Left ventricle myocardium inferior (tissue), 1 donor: ENCODE measurements at regions not wholly inside any gene's neighbourhood (a gene's known extent, or its start where the extent isn't known, plus 50 kb on each side); places are given as distances from the start of the nearest gene placed in this dataset.

ENCODE experiments used
- DNase-seq: peaks from one replicate; pipeline ENCODE4 v3.0.0-alpha.2; 2020
- H3K27ac ChIP-seq: fragments of 200-600 bp; replicated peaks from 2 replicates; pipeline ENCODE4 v1.8.0; 2021
- H3K27me3 ChIP-seq: fragments of 200-600 bp; 2 replicates; pipeline ENCODE4 v1.8.0; 2021; ENCODE audit warnings: low read depth
- H3K36me3 ChIP-seq: fragments of 200-600 bp; 2 replicates; pipeline ENCODE4 v1.8.0; 2021
- H3K4me1 ChIP-seq: fragments of 200-600 bp; 2 replicates; pipeline ENCODE4 v1.8.0; 2021
- H3K4me3 ChIP-seq: fragments of 200-600 bp; 2 replicates; pipeline ENCODE4 v1.8.0; 2021; ENCODE audit warnings: mild to moderate bottlenecking, moderate library complexity
- H3K9me3 ChIP-seq: fragments of 200-600 bp; replicated peaks from 2 replicates; pipeline ENCODE4 v1.8.0; 2021
- CTCF ChIP-seq: fragments of 200-600 bp; IDR thresholded peaks from 2 replicates; pipeline ENCODE4 v1.8.0; 2021; ENCODE audit warnings: antibody characterized with exemption, mild to moderate bottlenecking, borderline replicate concordance
- intact Hi-C: fragments of 100-400 bp; cut with micrococcal nuclease; formaldehyde crosslinking; loops from one replicate; pipeline ENCODE4 v1.11.0; 2022
- donor health status: DM: no; HTN: yes; CAD: no; lungs with severe emphysema.

- no peak for DNase-seq
These were observed 341.9 kb upstream of the CHRM2 start for GRCh38 chr7:136526408-136527105.

GRCh38 chr7:136523571-136523970, 344.9 kb upstream of the CHRM2 start:
- Histone ChIP-seq H3K4me1 (no peaks in the 10 kb centered on the region), H3K36me3 (no peaks in the 10 kb centered on the region), H3K27ac (no peak overlapping the region), H3K4me3 (no peak overlapping the region), H3K9me3 (no peaks in the 10 kb centered on the region), H3K27me3 (no peaks in the 10 kb centered on the region)
- intact Hi-C loops: no loop called here
- no peak for DNase-seq
- TF ChIP-seq CTCF: no peak

More at GRCh38 chr7:136526408-136527105, 341.9 kb upstream of the CHRM2 start:
- Histone ChIP-seq H3K27me3 (no peaks in the 10 kb centered on the region), H3K9me3 (no peaks in the 10 kb centered on the region), H3K27ac (no peak overlapping the region), H3K36me3 (no peaks in the 10 kb centered on the region), H3K4me1 (no peaks in the 10 kb centered on the region), H3K4me3 (no peak overlapping the region)
- TF ChIP-seq CTCF: no peak
- intact Hi-C loops: no loop called here

GRCh38 chr7:136517971-136518370, 350.5 kb upstream of the CHRM2 start:
- intact Hi-C loops: loop anchor here (10.0 kb wide), 1 partner anchor 193 kb away; no protein-coding TSS in a partner anchor
- H3K4me1 ChIP-seq: no peaks in the 10 kb centered on the region

GRCh38 chr7:136514776-136515175, 353.7 kb upstream of the CHRM2 start:
- no peaks in the 10 kb centered on the region for H3K36me3 ChIP-seq
- H3K27ac ChIP-seq: no peak overlapping the region
- no peaks in the 10 kb centered on the region for H3K4me1 ChIP-seq
- DNase-seq: no peak
- TF ChIP-seq CTCF: no peak
- intact Hi-C loops: loop anchor here (10.0 kb wide), 1 partner anchor 190 kb away; no protein-coding TSS in a partner anchor
- H3K27me3 ChIP-seq: no peaks in the 10 kb centered on the region
- H3K4me3 ChIP-seq: no peak overlapping the region
- no peaks in the 10 kb centered on the region for H3K9me3 ChIP-seq

More at GRCh38 chr7:136517971-136518370, 350.5 kb upstream of the CHRM2 start:
- H3K4me3 ChIP-seq: no peak overlapping the region
- H3K27me3 ChIP-seq: no peaks in the 10 kb centered on the region
- H3K9me3 ChIP-seq: no peaks in the 10 kb centered on the region
- H3K36me3 ChIP-seq: no peaks in the 10 kb centered on the region
- DNase-seq: no peak
- TF ChIP-seq CTCF: no peak
- no peak overlapping the region for H3K27ac ChIP-seq

GRCh38 chr7:136513744-136514143, 354.7 kb upstream of the CHRM2 start:
- intact Hi-C loops: loop anchor here (10.0 kb wide), 1 partner anchor 189 kb away; no protein-coding TSS in a partner anchor
- H3K27me3 ChIP-seq: no peaks in the 10 kb centered on the region
- H3K36me3 ChIP-seq: no peaks in the 10 kb centered on the region
- no peak for TF ChIP-seq CTCF
- no peak overlapping the region for H3K27ac ChIP-seq
- H3K4me3 ChIP-seq: no peak overlapping the region
- no peaks in the 10 kb centered on the region for H3K9me3 ChIP-seq
- H3K4me1 ChIP-seq: peaks cover 5% of the 10 kb centered on the region
- no peak for DNase-seq
